ENCODE measurements at regions not wholly inside any gene's neighbourhood (a gene's known extent, or its start where the extent isn't known, plus 50 kb on each side); places are given as distances from the start of the nearest gene placed in this dataset.
"Not testable (repeated sequence)": the region's sequence is repeated elsewhere in the genome, so short reads cannot be mapped to it uniquely, and the experiment has no call there.

GRCh38 chr4:81307991-81308390 is 93.0 kb upstream of the PRKG2 start:
- Histone ChIP-seq H3K9me3 (no peaks in the 10 kb centered on the region), H3K27ac (no peak overlapping the region), H3K36me3 (no peaks in the 10 kb centered on the region), H3K4me3 (no peak overlapping the region), H3K4me1 (no peaks in the 10 kb centered on the region), H3K27me3 (no peaks in the 10 kb centered on the region)
- TF ChIP-seq, protein P1, sequence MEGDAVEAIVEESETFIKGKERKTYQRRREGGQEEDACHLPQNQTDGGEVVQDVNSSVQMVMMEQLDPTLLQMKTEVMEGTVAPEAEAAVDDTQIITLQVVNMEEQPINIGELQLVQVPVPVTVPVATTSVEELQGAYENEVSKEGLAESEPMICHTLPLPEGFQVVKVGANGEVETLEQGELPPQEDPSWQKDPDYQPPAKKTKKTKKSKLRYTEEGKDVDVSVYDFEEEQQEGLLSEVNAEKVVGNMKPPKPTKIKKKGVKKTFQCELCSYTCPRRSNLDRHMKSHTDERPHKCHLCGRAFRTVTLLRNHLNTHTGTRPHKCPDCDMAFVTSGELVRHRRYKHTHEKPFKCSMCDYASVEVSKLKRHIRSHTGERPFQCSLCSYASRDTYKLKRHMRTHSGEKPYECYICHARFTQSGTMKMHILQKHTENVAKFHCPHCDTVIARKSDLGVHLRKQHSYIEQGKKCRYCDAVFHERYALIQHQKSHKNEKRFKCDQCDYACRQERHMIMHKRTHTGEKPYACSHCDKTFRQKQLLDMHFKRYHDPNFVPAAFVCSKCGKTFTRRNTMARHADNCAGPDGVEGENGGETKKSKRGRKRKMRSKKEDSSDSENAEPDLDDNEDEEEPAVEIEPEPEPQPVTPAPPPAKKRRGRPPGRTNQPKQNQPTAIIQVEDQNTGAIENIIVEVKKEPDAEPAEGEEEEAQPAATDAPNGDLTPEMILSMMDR (IDR thresholded peaks at IDR 0.05): no peak
- TF ChIP-seq POLR2AphosphoS5 (IDR thresholded peaks at IDR 0.05) (no peak), POLR2A (IDR thresholded peaks at IDR 0.05) (no peak)
- no peak for DNase-seq (ENCODE audit: low spot score in 2 of 2)
- intact Hi-C loops (cut with DNase I; ENCODE audit: low total_unique reads): no loop called here

DNA sequence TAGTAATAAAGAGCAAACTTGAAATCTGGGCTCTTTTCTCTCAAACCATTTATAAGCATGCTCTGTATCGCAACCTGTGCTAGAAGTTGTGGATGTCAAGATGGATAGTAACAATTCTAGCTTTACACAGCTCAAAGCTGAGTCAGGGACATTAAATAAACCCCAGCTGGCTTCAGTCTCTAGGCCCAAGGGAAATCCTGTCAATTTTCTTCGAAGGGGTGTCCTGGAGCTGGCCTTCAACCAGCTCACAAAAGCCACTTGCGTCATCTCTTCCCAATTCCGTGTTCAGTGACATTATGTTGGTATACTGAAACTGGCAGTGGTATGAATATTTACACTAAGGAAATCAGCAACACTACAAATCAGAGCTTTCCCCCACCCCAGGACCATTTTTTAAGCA is 89.8 kb upstream of the PRKG2 start:
- H3K4me1 ChIP-seq: no peaks in the 10 kb centered on the region
- H3K27me3 ChIP-seq: no peaks in the 10 kb centered on the region
- H3K36me3 ChIP-seq: no peaks in the 10 kb centered on the region
- H3K4me3 ChIP-seq: no peak overlapping the region
- H3K9me3 ChIP-seq: no peaks in the 10 kb centered on the region
- DNase-seq (ENCODE audit: low spot score in 2 of 2): no peak
- intact Hi-C loops (cut with DNase I; ENCODE audit: low total_unique reads): no loop called here
- TF ChIP-seq POLR2AphosphoS5 (IDR thresholded peaks at IDR 0.05) (no peak), POLR2A (IDR thresholded peaks at IDR 0.05) (no peak)
- TF ChIP-seq, protein P1 (IDR thresholded peaks at IDR 0.05): no peak
- H3K27ac ChIP-seq: no peak overlapping the region

- H3K4me1 ChIP-seq; H3K4me3 ChIP-seq; H3K27me3 ChIP-seq; intact Hi-C loops (cut with DNase I; ENCODE audit: low total_unique reads); DNase-seq (ENCODE audit: low spot score in 2 of 2); H3K36me3 ChIP-seq; H3K27ac ChIP-seq: not testable (repeated sequence)
- peaks cover 8 to 13% of the 10 kb centered on the region in 2 donors for H3K9me3 ChIP-seq
Measured at GRCh38 chr4:81300352-81300751, 85.3 kb upstream of the PRKG2 start.

- no peak for DNase-seq (ENCODE audit: low spot score in 2 of 2)
- Histone ChIP-seq H3K27me3 (no peaks in the 10 kb centered on the region), H3K27ac (no peak overlapping the region), H3K9me3 (no peaks in the 10 kb centered on the region), H3K4me1 (no peaks in the 10 kb centered on the region), H3K4me3 (no peak overlapping the region), H3K36me3 (no peaks in the 10 kb centered on the region)
- TF ChIP-seq, protein P1 (IDR thresholded peaks at IDR 0.05): no peak
- TF ChIP-seq POLR2A (IDR thresholded peaks at IDR 0.05) (no peak), POLR2AphosphoS5 (IDR thresholded peaks at IDR 0.05) (no peak)
- intact Hi-C loops (cut with DNase I; ENCODE audit: low total_unique reads): no loop called here
Measured at GRCh38 chr4:81290813-81291212, 75.8 kb upstream of the PRKG2 start.

DNA sequence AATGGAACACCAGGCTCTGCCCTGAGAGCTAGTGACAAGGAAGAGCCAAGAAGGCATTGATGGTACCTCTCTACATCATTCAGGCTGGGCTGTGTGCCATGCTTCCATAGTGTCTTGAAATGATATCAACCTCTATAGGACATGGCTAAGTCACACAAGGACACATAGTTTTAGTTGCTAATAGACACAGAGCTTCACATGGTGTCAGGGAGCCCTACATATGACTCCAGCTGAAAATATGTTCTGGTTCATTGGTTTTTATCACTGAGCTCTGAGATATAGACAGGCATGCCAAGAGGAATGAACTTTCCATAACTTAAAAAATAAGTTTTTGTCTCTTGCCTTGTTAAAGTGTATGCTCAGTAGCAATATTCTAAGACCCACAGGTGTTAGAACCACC is 72.1 kb upstream of the PRKG2 start:
- TF ChIP-seq, protein P1 (IDR thresholded peaks at IDR 0.05): no peak
- no peak for TF ChIP-seq POLR2A (IDR thresholded peaks at IDR 0.05)
- TF ChIP-seq POLR2AphosphoS5 (IDR thresholded peaks at IDR 0.05): no peak
- intact Hi-C loops (cut with DNase I; ENCODE audit: low total_unique reads): no loop called here
- Histone ChIP-seq H3K27me3 (no peaks in the 10 kb centered on the region), H3K36me3 (no peaks in the 10 kb centered on the region), H3K4me3 (no peak overlapping the region), H3K9me3 (no peaks in the 10 kb centered on the region), H3K27ac (no peak overlapping the region), H3K4me1 (no peaks in the 10 kb centered on the region)
- DNase-seq (ENCODE audit: low spot score in 2 of 2): no peak

- DNase-seq (ENCODE audit: low spot score in 2 of 2): no peak
- Histone ChIP-seq H3K4me1 (no peaks in the 10 kb centered on the region), H3K27ac (no peak overlapping the region), H3K27me3 (no peaks in the 10 kb centered on the region), H3K9me3 (no peaks in the 10 kb centered on the region), H3K36me3 (no peaks in the 10 kb centered on the region), H3K4me3 (no peak overlapping the region)
- TF ChIP-seq POLR2A (IDR thresholded peaks at IDR 0.05): no peak
- TF ChIP-seq POLR2AphosphoS5 (IDR thresholded peaks at IDR 0.05): no peak
- TF ChIP-seq, protein P1 (IDR thresholded peaks at IDR 0.05): no peak
- intact Hi-C loops (cut with DNase I; ENCODE audit: low total_unique reads): no loop called here
Measured at GRCh38 chr4:81282131-81282530, 67.1 kb upstream of the PRKG2 start.
